Head of caudate nucleus (tissue), 42 donors: ENCODE measurements at regions not wholly inside any gene's neighbourhood (a gene's known extent, or its start where the extent isn't known, plus 50 kb on each side); places are given as distances from the start of the nearest gene placed in this dataset.
"Not testable (repeated sequence)": the region's sequence is repeated elsewhere in the genome, so short reads cannot be mapped to it uniquely, and the experiment has no call there.

Experiments
- DNase-seq, 42 donors: peaks; one replicate each; pipeline versions ENCODE4 v3.0.0 to v3.0.0-alpha.2; 2020 to 2021; ENCODE audit warnings: mixed read lengths in 7 of 42
- intact Hi-C: fragments of 100-400 bp; cut with DNase I; formaldehyde crosslinking; loops from one replicate; pipeline ENCODE4 v1.15.0; 2022

DNA sequence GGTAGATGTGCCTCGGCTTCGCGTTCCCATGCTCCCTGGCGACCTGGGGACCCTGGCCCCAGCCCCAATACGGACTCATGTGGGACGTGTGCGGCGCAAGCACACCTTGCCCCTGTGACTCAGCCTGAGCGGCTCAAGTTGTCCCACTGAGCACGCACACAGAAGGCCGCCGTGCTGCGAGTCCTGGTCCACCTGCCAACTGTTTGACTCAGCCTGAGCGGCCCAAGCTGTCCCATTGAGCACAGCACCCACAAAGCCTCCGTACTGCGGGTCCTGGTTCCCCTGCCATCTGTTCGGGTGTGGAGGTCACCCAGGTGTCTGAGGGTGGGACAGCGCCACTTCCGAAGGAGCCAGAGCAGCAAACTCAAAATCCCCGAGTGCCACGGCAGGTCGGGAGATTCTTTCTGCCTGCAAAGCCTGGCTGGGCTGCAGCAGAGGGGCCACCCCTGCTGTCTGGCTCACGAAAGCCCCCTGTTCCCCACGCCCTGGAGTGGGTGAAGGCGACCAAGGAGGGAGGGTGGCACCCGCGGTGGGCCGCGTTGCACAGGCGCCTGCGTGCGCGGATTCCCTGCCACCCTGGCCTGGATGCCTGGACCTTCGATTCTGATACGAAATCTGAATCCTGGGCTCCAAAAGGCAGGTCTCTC is 362.6 kb upstream of the DEFB115 start:
- intact Hi-C loops, DNase-seq: not testable (repeated sequence)

DNA sequence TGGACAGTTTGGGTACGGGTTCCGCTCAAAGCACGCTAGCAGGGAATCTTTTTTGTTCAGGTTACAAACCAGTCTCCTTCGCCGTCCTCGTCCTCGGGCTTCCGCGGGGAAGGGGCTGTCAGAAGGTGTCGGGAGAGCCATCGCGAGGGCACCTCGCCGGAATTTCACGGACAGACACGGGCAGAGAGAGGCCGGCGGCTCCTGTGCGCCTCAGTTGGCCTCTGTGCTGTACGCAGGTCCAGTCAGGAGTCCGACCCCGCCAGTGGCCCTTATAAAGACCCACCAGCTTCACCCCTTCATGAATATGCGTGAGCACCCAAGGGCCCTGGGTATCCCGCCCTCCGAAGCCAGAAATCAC is 362.1 kb upstream of the DEFB115 start:
- intact Hi-C loops, DNase-seq: not testable (repeated sequence)

DNA sequence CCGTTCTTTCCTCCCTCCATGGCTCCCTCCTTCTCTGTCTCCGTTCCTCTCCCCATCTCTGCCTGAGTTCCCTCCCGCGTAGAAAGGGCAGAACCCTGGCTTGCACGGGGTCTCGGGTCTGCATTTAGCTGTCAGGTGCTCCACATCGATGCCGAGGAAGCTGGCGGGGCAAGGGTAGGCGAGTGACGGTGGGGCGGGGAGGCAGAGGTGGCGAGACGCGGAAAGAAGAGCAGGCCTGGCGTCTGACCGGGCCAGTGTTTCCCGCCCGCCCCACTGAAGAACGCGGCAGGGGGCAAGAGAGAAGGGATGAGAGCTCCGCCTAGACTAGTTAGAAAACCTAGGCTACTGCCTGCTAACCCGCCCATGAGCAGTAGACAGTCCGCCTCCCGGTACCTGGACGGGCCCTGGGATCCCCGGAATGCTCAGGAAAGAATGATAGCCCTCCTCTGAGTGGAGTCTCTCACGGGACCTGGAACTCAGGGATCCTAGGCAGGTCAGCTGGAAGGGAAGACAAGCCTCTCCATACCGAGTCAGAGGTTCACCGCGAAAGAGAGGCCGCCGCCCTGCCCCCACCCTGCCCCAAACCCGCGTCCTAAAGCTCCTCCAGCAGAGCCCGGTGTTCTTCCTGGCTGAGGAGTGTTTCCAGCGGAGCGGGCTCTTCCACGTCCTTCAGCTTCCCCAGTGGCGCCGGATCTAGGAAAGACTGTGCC is 357.9 kb upstream of the DEFB115 start:
- intact Hi-C loops: not testable (repeated sequence)
- DNase-seq: peak in 4 of 42 donors; percentile 8 to 35 (median 18)

DNA sequence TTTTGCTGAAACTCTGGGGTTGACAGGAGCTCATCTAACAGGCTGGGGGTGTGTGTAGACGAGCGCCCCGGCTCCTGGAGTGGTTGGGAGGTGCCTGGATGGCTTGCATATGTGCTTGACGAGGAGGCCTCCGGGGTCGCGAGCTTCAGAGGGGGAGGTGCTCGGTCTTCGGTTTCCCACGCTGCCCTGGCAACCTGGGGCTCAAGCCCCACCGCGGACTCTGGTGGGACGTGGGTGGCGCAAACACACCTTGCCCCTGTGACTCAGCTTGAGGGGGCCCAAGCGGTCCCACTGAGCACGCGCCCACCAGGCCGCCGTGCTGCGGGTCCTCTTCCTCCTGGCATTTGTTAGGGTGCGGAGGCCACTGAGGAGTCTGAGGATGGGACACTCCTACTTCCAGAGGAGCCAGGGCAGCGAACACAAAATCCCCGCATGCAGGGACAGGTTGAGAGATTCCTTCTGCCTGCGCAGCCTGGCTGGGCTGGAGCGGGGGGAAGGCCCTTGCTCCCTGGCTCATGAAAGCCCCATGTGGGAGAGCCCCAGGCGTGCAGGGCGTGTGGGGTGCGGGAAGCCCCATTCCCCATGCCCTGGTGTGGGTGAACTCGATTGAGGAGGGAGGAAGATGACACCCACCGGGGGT is 357.3 kb upstream of the DEFB115 start:
- intact Hi-C loops, DNase-seq: not testable (repeated sequence)

DNA sequence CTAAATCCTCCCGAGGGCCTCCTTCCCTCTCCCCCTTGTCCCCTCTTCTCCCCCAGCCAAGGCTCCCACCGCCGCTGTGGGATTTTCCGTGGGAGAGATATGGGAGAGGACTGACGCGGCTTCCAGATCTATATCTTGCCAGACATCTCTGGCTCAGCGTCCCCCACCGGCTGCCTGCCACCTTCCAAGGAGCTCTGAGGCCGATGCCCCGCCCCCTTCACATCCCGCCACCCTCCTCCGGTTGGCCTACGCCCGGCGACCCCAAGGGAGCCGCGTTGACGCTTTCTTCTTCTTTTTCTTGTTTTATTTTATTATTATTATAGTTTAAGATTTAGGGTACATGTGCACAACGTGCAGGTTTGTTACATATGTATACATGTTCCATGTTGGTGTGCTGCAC is 352.2 kb upstream of the DEFB115 start:
- intact Hi-C loops, DNase-seq: not testable (repeated sequence)

DNA sequence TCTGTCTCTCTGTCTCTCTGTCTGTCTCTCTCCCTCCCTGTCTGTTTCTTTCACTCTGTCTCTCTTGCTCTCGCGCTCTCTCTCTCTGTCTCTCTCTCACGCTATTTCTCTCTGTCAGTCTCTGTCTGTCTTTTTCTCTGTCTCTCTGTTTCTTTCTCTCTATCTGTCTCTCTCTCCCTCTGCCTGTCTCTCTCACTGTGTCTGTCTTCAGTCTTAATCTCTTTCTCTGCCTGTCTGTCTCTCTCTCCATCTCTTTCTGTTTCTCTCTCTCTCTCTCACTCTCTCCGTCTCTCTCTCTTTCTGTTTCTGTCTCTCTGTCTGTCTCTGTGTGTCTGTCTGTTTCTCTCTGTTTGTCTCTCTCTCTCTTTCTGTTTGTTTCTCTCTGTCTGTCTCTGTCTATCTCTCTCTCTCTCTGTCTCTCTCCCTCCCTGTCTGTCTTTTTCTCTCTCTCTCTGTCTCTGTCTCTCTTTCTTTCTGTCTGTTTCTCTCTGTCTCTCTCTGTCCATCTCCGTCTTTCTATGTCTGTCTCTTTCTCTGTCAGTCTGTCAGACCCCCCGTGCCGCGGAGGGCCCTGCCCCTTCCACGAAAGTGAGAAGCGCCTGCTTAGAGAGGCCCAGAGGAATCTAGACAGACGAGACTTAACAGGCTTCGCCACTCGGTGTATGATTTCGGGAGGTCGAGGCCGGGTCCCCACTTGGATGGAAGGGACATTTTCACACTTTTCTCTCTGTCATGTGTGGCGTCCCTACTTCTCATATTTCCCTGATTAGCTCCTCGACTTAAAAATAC is 346.3 kb upstream of the DEFB115 start:
- intact Hi-C loops: no loop called here

DNA sequence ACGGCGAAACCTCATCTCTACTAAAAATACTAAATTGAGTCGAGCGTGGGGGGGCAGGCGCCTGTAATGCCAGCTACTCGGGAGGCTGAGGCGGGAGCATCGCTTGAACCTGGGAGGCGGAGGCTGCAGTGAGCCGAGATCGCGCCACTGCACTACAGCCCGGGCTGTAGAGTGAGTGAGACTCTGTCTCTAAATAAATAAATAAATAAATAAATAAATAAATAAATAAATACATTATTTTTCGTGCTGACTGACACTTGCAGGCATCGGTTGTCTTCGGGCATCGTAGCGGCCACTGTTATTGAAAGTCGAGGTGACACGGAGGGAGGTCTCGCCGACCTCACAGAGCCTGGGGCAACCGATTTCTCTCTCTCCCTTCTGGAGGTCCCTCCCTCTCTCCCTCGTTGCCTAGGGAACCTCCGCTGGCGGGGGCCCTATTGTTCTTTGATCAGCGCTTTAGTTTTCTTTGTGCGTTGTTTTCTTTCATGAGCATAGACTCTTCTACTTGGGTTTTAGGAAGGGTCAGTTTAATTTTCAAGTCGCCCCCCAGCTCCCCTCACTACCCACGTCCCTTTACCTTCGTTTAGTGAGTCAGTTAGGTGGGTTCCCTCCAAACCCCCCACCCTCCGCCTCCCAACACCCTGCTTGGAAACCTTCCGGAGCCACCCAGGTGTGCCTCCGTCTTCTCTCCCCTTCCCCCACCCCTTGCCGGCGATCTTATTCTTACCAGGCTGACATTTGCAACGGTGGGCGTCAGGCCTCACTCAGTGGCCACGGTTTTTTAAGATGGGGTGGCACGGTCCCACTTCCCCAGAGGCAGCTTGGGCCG is 345.4 kb upstream of the DEFB115 start:
- DNase-seq, intact Hi-C loops: not testable (repeated sequence)

More for the DNA sequence above, 346.3 kb upstream of the DEFB115 start:
- DNase-seq: no peak

DNA sequence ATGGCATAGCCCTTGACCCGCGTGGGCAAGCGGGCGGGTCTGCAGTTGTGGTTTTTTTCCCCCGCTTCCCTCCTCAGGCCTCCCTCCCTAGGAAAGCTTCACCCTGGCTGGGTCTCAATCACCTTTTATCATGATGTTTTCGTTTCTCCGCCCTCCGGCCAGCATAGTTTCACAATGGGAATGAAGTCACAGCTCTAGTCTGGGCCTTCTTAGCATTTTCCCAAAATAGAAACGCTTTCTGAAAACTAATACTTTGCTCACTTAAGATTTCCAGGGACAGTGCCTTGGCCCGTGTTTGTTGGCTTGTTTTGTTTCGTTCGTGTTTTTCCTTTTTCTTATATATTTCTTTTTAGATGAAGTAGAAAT is 344.8 kb upstream of the DEFB115 start:
- intact Hi-C loops, DNase-seq: not testable (repeated sequence)

DNA sequence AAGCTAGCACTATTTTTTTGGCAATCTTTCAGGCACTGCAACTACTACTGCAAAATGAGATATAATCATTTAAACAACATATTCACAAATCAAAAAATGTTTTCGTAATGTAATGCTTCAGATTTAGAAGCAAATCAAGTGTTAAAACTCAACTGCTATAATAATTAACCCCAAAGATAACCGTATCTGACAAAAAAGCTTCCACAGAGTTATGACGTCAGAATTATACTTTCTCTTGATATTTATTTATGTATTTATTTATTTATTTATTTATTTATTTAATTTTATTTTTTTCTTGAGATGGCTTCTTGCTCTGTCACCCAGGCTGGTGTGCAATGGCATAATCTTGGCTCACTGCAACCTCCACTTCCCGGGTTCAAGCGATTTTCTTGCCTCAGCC is 341.1 kb upstream of the DEFB115 start:
- intact Hi-C loops, DNase-seq: not testable (repeated sequence)

DNA sequence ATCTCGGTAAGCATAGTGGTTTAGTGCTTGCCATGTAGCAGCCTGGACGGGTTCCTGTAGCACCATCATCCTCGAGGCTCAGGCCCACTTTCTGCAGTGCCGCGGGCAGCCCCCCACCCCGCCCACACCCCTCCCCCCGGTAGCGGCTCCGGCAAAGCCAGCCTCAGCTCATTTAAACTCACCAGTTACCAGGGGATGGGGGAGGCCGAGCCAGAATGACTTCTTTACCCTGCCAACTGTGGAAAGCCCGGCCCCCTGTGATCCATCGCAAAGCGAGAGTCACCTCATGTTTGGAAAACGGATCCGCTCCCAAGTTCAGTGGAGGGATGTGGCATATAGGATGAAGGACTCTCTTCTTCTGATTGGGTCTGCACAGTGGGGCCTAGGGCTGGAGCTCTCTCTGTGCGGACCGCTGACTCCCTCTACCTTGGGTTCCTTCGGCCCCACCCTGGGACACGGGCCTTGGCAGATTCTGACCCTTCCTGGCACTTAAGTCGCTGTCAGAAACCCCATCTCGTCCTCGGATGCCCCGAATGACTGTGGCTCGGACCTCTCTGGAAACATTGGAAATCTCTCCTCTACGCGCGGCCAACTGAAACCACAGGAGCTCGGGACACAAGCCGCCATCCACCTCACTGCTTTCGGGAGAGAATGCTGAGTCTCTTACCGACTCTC is 337.8 kb upstream of the DEFB115 start:
- intact Hi-C loops: no loop called here
- DNase-seq: no peak

DNA sequence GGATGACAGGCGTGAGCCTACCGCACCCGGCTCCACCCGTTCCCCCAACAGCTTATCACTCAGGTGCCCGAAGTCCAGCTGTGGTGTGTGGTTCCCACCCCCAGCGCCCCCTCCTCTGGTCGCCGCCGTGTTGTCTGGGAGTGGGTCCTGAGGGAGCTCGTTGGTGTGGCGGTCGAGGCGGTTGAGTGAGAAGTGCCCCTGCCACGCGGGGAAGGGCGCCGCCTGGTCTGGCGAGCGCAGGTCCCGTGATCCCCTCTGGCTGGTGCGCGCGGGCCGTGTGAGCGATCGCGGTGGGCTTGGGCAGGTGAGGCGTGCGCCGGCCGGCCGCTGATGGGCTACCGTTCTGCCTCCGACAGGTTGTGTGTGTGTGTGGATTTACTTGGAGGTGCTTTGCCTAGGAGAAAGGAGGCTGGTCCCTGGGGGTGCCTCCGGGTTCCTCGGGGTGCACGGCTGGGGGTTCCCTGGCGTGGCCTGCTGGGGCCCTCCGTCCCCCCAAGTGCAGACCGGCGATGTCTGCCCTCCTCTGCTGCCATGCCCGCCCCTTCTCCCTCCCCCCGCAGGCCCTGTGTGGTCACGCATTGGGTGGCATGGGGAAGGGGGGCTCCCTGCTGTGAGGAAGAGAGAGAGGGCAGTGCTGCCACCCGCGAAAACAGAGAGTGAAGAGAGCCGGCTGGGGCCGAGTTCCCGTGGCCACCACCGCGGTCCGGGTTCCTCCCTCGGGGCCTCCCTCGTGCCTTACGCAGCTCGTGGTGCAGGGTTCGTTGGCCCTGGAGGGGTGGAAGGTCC is 336.0 kb upstream of the DEFB115 start:
- no peak for DNase-seq
- intact Hi-C loops: no loop called here

DNA sequence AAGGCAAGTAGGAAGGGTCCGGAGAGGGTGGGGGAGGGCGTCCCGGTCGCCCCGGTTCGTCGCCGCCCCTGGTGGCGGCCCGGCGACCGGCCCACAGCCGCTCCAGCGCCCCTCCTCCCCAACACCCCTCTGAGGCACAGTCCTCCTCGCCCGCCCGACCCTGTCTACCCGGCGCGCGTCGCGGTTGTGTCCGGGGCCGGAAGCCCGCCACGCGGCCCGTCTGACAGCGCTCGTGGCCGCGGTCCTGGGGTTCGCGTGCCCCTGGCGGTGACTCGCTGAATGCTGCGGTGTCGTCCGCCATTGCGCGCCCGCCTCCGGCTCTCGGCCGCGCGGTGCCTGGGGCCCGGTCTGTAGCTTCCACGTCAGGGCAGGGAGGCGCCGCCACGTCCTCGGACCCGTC is 335.3 kb upstream of the DEFB115 start:
- intact Hi-C loops: no loop called here
- no peak for DNase-seq

DNA sequence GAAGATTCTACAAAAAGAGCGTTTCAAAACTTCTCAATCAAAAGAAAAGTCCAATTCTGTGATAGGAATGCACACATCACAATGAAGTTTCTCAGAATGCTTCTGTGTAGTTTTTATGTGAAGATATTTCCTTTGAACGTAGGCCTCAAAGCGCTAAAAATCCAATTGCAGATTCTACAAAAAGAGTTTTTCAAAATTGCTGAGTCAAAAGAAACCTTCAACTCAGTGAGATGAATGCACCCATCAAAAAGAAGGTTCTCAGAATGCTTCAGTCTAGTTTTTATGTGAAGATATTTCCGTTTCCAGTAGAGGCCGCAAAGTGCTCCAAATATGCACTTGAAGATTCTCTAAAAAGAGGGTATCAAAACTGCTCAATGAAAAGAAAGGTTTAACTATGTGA is 319.7 kb upstream of the DEFB115 start:
- DNase-seq: no peak
- intact Hi-C loops: no loop called here

DNA sequence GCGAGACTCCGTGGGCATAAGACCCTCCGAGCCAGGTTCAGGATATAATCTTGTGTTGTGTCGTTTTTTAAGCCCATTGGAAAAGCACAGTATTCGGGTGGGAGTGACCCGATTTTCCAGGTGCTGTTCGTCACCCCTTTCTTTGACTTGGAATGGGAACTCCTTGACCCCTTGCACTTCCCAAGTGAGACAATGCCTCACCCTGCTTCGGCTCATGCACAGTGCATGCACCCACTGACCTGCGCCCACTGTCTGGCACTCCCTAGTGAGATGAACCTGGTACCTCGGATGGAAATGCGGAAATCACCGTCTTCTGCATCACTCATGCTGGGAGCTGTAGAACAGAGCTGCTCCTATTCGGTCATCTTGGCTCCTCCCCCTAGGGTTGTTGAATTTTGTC is 307.7 kb upstream of the DEFB115 start:
- DNase-seq: no peak
- intact Hi-C loops: no loop called here

DNA sequence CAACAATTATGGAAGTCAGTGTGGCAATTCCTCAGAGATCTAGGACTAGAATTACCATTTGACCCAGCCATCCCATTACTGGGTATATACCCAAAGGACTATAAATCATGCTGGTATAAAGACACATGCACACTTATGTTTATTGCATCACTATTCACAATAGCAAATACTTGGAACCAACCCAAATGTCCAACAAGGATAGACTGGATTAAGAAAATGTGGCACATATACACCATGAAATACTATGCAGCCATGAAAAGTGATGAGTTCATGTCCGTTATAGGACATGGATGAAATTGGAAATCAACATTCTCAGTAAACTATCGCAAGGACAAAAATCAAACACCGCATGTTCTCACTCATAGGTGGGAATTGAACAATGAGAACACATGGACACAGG is 306.4 kb upstream of the DEFB115 start:
- DNase-seq, intact Hi-C loops: not testable (repeated sequence)

DNA sequence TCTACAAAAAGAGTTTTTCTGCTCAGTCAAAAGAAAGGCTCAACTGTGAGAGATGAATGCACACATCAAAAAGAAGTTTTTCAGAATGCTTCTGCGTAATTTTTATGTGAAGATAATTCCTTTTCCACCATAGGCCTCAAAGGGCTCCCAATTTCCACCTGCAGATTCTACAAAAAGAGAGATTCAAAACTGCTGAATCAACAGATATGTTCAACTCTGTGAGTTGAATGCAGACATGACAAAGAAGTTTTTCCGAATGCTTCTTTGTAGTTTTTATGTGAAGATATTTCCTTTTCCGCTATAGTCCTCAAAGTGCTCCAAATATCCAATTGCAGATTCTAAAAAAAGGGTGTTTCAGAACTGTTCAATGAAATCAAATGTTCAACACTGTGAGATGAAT is 300.8 kb upstream of the DEFB115 start:
- DNase-seq, intact Hi-C loops: not testable (repeated sequence)

DNA sequence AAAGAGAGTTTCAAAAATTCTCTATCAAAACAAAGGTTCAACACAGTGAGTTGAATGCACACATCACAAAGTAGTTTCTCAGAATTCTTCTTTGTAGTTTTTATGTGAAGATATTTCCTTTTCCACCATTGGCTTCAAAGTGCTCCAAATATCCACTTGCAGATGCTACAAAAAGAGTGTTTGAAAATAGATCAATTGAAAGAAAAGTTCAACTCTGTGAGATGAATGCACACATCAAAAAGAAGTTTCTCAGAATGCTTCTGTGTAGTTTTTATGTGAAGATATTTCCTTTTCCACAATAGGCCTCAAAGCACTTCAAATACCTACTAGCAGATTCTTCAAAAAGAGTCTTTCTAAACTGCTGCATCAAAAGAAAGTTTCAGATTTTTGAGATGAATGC is 298.3 kb upstream of the DEFB115 start:
- DNase-seq, intact Hi-C loops: not testable (repeated sequence)

DNA sequence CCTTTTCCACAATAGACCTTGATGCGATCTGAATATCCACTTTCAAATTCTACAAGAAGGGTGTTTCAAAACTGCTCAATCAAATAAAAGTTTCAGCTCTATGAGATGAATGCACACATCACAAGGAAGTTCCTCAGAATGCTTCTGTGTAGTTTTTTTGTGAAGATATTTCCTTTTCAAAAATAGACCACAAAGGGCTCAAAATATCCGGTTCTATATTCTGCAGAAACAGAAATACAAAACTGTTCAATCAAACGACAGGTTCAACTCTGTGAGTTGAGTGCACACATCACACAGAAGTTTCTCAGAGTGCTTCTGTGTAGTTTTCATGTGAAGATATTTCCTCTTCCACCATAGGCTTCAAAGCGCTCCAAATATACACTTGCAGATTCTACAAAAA is 293.9 kb upstream of the DEFB115 start:
- intact Hi-C loops: no loop called here
- no peak for DNase-seq
